Stimulated activated CD8-positive, alpha-beta memory T cell treated with anti-CD3 and anti-CD28 coated beads, Interleukin-12 subunit alpha, Interleukin-12 subunit beta, amount 100 ng/mL, for 1 hour (primary cell): ENCODE measurements at regions not wholly inside any gene's neighbourhood (a gene's known extent, or its start where the extent isn't known, plus 50 kb on each side); places are given as distances from the start of the nearest gene placed in this dataset.

ENCODE experiments used
- DNase-seq: peaks from one replicate; pipeline ENCODE4 v3.0.0-alpha.2; 2020; ENCODE audit warnings: low read depth

GRCh38 chr2:18005411-18005810 is 126.9 kb downstream of the KCNS3 start:
- DNase-seq: no peak

DNA sequence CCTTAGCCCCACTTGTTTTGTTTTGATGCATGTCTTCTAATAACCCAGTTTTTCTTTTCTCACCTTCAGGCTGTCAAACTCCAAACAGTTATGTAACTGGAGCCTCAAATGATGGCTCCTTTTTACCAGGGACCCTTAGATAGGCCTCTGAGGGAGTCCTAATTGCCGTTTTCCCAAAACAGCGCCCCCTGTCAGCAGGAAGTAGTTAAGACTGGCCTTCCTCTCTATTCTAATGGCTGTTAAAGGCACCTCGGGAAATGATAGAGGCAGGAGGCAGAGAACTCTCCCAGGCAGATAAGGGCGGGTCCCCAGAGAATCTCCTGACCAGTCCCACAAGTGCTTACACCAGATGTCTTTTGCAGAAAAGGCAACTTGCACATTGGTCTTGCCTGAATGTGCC is 123.2 kb downstream of the KCNS3 start:
- no peak for DNase-seq

GRCh38 chr2:17996978-17997377 is 118.5 kb downstream of the KCNS3 start:
- no peak for DNase-seq

DNA sequence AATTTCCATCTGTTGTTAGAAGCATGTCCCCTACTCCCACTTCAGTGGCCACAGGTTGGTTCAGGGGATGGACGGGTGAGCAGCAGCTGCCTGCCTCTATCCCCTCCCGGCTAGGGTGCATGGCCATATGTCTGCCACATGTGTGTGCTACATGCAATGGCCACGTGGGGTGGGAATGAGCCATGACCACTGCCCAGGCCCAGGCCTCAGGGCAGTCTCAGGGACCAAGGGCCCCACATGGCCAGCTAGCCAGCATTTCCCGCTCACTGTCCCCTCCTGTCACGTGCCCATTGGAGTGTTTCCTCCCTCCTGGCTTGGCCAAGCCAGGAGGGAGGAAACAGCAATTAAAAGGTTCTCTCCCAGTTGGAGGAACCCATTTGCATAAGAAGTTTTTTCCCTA is 117.1 kb downstream of the KCNS3 start:
- DNase-seq: no peak
